ELF-1 (cell line): ENCODE measurements at regions not wholly inside any gene's neighbourhood (a gene's known extent, or its start where the extent isn't known, plus 50 kb on each side); places are given as distances from the start of the nearest gene placed in this dataset.

ENCODE experiments used
- DNase-seq: peaks from one replicate; pipeline ENCODE4 v3.0.0-alpha.2; 2016; ENCODE audit warnings: low read depth, low spot score

DNA sequence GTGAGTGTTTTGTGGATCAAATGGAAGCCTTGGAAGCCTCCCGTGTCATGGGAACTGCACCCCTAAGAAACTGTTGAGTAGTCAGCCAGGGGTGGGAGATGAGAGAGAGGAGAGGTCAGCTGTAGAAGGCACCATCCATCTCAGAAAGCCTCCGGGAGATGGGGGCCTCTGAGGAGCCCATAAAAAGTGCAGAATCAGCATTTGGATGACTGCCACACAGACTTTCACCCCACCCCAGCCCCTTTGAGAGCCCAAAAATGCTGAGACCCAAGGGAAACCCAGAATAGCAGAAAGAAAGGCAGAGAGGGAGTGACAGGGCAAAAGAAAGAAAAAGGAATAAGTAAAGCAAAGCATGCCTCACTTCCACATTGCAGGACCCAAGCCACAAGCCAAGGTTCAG lies 443.1 kb upstream of the ZEB2 start:
- DNase-seq: no peak

DNA sequence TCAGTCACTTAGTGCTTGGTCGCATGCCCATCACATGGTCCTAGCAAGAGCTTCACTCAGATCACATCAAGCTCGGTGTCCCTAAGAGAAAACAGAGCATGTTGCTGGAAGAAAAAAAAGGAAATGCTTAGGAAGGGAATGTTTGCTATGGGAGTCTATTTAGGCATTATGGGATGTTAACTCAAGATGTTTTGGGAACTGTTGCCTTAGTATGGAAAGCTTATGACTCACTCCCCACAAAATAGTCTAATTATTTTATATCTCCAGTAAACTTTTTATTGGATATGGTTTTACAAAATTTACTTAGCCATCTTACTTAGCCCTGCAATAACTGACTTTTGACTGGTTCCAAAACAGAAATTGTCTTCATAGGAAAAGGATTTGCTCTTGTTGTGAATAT lies 439.5 kb upstream of the ZEB2 start:
- DNase-seq: no peak

DNA sequence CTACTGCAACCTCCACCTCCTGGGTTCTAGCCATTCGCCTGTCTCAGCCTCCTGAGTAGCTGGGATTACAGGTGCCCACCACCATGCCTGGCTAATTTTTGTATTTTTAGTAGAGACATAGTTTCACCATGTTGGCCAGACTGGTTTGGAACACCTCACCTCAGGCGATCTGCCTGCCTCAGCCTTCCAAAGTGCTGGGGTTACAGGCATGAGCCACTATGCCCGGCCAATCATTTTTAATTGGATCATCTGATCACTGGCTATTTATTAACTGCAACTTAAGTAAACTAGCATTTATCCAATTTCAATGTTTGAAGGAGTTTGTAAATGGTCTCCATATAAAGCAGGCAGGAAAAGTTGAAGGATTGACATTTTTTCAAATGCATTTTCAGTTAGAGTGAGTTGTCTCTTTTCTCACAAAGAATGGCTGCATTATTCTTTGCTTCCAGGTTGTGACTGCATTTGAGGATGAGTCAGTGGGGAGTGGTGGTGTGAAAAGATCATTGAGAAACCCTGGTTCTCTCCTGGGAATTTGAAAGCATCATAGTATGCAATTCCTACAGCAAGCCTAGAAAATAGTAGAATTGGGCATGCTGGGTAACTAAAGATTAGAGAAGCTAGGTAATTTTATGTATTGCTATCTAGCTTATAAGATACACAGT lies 431.1 kb upstream of the ZEB2 start:
- no peak for DNase-seq

DNA sequence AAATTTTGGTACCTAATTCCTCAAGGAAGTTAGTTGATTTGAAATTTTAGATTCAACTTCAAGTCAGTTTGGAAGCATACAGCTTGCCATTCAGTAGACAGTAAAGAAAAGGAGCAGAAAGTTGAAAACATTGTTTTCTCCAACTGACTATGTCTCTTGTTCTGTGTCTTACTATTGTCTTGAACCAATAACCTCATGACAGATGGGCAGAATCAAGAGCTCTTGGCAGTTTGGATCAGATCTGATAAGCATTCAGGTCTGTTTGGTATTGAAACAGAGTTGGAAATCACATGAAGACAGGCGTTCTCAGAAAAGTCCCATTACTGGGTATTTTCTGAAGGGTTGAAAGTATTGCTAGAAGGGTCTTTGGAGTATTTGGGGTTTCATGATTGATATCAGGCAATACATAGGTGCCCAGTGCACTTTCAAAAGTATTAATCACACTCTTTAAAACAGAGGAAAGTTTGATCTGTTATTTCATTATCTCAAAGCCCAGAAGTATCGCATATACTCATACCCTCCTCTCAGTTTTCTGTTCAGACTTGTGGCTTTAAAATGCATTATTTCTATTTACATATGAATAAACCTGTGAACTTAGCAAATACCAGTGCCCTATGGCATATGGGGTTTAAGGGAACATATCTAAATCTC lies 428.4 kb upstream of the ZEB2 start:
- DNase-seq: no peak

DNA sequence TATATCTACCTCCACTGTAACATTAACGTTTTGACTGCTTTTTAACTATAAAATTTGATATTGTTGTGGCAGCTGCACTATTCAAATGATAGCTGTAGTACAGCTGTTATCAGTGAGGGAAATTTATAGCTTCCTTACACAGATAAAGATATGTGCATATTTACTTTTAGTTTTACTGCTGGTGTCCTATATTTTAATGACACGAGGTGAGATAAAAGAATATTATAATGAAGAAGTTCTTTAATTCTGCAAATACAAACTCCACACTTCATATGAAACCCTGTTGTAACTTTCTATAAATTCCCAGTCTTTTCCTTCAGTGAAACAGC lies 427.8 kb upstream of the ZEB2 start:
- no peak for DNase-seq

DNA sequence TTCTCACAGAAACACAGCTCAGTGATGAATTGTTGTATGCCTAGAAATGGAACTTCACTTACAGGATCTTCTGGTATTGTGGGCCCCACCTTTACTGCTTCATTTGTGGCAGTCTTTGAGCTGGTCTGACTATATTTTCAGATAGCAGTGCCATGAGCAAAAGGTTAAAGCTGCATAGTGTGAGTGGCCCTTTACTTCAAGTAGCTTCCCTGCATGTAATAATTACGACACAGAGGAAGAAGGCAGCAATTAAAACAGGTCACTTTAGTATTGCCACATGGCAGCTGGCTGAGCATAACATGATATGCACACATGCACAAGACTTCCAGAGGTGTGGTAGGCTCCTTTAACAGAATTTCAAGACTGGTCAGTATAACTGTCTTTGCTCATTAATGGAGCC lies 426.3 kb upstream of the ZEB2 start:
- DNase-seq: no peak

DNA sequence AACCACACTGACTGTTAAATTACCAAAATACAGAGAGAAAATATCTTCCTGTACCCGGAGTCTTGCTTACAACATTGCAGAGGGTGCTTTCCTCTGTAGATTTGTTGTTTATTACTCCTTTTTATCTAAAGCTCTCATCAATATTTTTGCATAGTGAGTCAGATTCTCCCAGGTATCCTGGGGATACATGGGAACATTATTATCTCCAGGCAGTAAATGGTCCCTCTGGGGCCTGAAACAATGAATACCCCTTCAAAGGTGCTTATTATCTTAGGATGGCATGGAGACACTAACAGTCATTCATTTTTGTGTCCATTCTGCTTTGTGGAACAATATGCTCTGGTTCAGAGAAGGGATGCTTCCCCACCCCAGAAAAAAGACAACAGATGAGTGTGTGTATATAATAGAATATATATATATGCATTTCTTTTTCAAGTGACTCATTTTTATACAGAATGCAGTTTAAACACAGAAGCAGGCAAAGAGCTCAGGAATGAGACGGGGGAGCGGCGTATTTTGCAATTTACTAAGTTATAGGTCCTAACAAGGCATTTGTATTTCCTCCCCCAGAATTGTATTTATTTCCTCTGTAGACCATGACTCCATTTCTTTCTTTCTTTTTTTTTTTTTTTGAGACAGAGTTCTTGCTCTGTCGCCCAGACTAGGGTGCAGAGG lies 424.8 kb upstream of the ZEB2 start:
- no peak for DNase-seq

DNA sequence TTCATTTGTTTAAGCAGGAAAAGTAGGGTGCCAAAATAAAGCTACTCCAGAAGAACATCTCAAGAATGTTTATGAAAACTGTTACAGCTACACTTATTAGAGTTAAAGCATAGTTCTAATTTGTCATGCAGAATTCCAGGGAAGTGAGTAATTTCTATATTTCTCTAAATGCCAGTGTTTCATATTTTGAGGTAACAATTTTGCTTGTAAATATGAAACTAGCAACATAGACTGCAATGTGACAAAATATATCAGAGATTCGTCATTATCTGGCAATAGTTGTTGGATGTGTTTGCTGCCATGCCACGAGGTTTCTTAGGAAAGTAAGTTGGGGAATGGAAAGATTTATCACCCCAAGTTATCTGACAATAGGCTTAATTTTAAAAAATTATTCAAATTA lies 424.1 kb upstream of the ZEB2 start:
- no peak for DNase-seq

DNA sequence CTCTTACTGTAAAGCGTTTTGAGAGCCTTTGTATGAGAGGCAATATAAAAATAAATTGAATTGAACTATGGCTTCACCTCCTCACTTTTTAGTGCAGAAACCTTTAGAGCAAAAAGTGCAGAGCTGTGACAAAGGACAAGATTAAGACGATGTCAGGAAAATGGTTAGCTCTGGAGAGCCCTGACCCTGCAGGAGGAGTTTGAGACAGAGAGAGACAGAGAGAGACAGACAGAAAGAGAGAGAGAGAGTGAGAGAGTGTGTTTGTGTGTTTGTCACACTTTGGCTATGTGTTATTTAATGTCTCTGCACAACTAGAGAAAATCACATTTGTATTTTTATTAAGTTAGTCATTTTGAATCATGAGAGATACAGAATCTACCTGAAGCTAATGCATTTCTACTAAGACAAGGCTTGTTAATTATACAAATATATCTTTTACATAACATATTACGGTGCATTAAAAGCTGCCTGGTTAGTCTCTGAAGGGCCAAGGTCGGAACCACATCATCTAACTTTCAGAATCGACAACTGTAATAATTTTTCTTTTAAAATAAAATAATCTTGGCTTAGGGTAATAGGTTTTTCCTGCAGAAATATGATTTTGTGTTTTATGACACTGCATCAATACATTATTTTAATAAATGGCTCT lies 423.5 kb upstream of the ZEB2 start:
- no peak for DNase-seq

DNA sequence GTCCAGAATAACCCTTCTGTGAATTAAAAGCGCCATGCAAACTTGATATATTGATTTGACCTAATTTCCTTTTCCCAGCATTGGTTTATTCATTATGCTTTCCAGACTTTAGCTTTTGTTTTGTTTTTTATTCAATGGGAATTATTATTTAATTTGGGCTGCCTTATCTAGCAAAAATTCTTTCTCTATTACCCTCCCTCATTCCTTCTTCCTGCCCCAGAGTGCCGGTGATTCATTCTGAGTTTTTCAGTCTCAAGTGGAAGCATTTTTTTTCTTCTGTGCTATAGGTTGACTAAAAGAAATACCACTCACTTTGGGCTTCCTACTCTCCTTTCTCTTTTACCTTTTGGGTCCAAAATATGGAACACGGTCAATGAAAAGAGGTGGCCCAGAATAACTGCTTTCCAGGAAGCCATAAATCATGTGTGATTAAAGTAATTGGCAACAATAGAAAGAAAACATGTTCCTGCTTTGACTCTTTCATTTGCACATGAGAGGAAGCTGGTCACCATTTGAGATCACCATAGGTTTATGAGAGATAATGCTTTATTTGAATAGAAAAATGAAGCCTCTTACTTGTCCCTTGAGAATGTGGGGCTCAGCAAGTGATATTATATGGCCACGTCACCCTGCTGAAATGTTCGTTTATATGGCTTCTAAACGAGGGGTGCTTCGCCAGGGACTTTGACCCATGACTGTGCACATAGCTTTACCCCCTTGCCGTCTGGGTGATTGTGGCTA lies 422.8 kb upstream of the ZEB2 start:
- no peak for DNase-seq

DNA sequence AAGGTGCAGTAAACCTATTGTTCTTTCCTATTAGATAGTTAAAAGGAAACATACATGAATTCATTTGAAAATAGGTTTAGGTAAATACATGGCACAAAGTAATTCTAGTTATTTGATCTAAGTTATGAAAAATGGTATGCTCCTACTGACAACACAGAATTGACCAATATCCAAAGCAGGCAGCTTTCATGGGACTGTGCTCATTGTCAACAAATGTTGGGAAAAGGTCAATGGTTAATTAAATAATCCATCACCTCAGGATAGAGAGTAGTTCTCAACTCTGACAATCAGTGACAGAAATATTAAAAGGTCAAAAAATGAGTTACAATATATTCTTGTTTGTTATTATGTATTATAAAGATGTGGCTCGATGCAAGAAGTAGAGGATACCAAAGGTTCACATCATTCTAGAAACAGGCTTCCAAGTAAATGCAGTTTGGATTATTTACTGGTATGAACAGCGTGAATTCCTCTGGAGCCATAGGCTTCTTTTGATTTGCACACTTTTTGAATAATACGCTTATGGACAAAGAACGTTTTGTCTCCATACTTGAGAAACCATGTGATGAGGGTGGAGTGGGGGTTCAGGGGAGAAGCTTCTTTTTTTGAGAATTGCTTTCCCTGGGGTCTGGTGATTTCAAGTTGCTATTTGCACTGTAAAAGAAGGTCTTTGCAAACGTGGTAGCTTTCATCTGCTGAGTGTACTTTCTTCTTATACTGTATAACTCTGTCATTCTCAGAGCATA lies 422.0 kb upstream of the ZEB2 start:
- DNase-seq: no peak

DNA sequence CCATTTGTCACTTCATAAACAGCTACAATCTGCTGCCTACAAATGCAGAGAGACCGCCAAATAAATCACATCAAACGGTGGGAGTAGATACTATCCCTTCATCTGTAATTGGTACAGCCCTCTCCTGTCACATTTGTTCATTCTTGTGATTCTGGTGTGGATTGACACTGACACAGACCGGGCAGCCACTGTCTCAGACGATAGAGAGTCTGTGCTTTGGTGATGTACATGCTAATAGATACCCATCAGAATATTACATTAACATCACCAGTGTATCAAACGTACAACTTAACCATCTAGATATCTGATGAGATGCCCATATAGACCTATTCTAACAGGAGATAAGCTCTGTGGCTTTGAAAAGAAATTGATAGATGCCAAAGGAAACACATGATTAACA lies 419.7 kb upstream of the ZEB2 start:
- DNase-seq: no peak

DNA sequence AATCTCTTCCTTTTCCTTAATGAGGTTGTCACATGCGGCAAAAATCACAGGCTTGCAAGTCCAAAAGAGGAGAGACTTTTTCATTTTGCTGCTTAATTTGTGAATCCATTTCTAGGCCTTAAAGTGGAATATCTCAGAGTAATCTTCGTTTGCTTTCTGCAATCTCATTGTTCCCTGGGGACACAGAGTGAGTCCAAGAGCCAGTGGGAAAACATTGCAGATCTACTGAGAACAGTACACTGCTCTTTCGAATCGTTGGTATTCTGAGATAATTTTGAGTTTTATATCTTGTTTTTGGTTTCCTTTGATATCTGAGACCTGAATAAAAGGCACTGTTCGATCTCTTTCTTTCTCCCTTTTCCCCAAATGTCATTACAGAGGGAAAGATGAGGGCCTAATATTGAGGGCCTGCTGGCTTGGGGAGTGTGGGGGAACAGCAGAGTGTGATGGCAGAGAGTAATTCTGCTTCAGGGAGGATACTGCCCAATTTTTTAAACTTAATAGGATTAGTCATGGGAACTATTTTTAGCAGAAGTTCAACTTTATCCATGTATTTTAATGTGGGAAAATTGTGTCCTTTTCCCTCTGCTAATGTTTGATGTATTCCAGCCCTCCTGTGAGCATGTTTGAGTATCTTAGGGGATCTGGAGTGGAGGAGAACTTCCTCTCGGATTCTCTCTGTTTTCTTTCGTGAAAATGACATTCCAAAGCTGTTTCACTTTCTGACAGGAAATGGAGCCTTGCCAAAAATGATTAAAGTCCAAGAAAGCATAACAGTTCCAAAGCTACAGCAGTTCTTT lies 418.2 kb upstream of the ZEB2 start:
- DNase-seq: no peak

DNA sequence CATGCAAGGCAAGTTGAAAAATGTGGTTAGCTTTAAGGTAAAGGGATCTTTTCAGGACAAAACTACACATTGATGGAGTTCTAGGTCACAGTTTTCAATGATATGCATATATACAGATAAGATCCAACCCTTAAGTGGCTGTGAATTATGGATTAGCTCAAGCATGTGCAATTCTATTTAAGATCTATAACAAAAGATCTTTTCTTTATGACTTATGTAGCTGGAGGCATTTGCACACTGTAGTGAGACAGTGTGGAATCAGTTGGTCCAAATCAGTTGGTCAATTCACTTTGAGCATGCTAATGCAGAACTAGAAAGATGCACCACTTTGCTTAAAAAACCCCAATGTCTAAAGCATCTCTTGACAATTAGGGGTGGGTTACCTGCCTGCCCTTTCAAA lies 417.1 kb upstream of the ZEB2 start:
- DNase-seq: no peak

DNA sequence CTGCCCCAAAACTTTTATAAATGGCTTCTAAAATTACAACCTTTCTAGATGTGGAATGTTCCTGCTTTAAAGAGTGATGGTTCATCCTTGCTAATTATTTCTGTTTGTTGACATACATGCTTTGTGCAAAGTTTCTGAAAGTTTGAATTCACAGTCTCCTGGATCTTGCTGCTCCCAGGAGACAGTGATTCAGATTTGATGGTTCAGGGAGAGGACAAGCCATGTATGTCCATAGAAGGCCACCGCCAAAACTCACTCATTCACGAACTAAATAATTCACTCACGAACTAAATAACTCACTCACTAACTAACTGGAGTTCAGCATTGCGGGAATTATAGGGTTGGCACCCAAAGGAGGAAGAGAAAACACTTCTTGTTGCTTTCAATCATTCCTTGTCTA lies 416.5 kb upstream of the ZEB2 start:
- no peak for DNase-seq

DNA sequence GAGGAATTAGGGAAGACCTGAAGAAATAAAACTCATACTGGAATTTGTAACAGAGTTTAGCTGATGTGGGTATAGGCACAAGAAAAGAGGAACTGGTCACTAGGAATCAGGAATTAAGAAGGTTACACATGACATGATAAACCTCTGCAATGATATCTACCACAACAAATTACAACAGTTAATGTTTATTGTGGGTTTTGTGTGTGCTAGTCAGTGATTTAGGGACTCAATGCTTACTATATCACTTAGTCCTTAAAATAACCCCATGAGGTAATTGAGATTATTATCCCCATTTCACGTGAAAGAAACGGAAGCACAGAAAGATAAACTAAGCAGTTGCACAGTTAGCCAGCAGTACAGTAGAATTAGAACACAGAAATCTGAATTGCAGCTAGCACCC lies 415.8 kb upstream of the ZEB2 start:
- no peak for DNase-seq

DNA sequence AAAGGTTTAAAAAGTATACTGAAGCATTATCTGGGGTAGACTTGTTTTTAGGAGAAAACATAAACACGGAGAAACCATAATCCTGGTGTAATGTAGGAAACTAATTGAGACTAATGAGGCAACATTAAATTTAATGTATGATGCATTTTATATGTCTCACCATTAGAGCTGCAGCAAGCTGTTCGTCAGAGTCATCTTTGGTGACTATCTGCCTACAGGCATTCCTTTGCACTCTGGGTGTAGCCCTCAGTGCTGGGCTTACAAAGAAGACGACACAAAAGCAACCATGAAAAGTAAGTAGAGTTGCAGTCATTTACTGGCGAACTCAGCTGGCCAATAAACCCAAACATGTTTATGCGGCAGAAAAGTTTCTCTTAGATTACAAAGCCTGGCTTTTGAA lies 415.3 kb upstream of the ZEB2 start:
- peak; percentile 6 for DNase-seq

DNA sequence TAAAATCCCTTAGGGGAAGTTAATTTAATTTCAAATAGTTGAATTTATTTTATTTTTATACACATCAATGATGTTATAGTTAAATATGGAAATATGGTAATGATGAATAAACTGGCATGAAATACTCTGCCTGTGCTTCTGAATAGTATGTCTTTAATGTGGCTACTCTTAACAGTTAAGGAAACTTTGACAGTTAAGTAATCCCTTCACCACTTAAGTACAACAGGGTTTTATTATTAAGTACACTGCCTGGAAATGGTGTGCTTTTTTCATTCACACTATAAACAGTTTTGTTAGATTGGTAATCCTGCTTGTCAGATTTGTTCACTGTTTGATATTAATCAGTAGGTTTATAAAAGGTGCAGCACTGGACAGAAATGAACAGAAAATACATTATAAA lies 412.0 kb upstream of the ZEB2 start:
- DNase-seq: no peak

DNA sequence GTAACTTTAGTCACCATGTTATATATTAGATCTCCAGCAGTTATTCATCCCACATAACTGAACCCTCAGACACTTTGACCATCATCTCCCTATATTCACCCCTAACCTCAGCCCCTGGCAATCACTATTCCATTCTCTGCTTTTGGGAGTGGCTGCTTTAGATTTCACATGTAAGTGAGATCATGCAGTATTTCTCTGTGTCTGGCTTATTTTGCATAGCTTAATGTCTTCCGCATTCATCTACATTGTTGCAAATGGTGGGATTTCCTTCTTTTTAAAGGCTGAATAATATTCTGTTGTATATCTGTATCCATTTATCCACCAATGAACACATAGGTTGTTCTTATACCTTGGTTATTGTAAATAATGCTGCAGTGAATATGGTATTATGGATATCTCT lies 411.6 kb upstream of the ZEB2 start:
- DNase-seq: no peak

DNA sequence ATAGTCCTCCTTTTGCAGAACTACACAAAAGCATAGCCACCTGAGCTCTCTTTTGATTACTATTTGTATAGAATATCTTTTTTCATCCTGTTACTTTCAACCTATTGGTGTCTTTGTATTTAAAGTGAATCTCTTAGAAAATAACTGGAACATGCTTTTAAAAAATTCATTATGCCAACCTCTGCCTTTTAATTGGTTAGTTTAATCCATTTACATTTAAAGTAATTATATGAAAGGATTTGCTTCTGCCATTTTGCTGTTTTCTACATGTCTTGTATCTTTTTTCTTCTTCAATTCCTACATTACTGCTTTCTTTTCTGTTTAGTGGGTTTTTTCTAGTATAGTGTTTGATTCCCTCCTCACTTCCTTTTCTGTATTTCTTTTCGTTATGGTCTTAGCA lies 407.5 kb upstream of the ZEB2 start:
- no peak for DNase-seq

DNA sequence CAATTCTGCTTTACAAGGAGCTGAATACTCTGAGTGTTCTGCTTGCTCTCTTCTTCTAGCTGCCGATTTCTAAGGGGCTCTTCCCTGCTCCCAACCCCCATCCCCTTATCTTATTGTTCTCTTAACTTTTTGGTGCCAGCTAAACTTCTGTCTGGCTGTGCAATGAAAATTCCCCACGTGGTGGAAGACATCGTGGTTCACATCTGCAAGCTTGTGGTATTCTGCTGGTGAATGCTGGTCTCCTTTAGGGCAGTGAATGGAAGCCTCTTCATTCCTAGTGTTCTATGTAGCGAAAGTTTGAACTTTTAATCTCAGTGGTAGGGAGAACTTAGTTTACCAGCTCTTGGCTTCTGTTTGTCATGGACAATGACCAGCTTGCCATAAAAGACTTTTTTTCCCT lies 406.0 kb upstream of the ZEB2 start:
- DNase-seq: no peak
